GM19397 (cell line): ENCODE measurements at regions not wholly inside any gene's neighbourhood (a gene's known extent, or its start where the extent isn't known, plus 50 kb on each side); places are given as distances from the start of the nearest gene placed in this dataset.

Source experiments
- ATAC-seq: cut with Tn5 transposase; IDR thresholded peaks from one replicate; pipeline ENCODE4 v1.9.1; 2021; ENCODE audit warnings: mild to moderate bottlenecking, moderate library complexity; ENCODE audit not compliant: unreplicated experiment

- no peak for ATAC-seq
Measured at GRCh38 chr7:118671149-118671548, 446.6 kb downstream of the ANKRD7 start.

- ATAC-seq, result no peak
Measured at GRCh38 chr7:118684796-118685195, 460.3 kb downstream of the ANKRD7 start.

GRCh38 chr7:118689403-118689802 is 464.9 kb downstream of the ANKRD7 start:
- no peak for ATAC-seq

GRCh38 chr7:118696879-118697278 is 472.4 kb downstream of the ANKRD7 start:
- no peak for ATAC-seq

- ATAC-seq, result no peak
Measured at GRCh38 chr7:118699222-118699621, 474.7 kb downstream of the ANKRD7 start.

GRCh38 chr7:118708741-118709140 is 484.2 kb downstream of the ANKRD7 start:
- ATAC-seq, result no peak

- ATAC-seq, result no peak
Measured at GRCh38 chr7:118711688-118712087, 487.2 kb downstream of the ANKRD7 start.

- ATAC-seq, result no peak
Measured at GRCh38 chr7:118713039-118713438, 488.5 kb downstream of the ANKRD7 start.

- no peak for ATAC-seq
Measured at GRCh38 chr7:118720632-118721031, 496.1 kb downstream of the ANKRD7 start.

GRCh38 chr7:118731854-118732253 is 507.4 kb downstream of the ANKRD7 start:
- no peak for ATAC-seq

- no peak for ATAC-seq
Measured at GRCh38 chr7:118734541-118734940, 510.0 kb downstream of the ANKRD7 start.

GRCh38 chr7:118735441-118735840 is 510.9 kb downstream of the ANKRD7 start:
- ATAC-seq, result no peak

- no peak for ATAC-seq
Measured at GRCh38 chr7:118737935-118738334, 513.4 kb downstream of the ANKRD7 start.

- ATAC-seq, result no peak
Measured at GRCh38 chr7:118745927-118746326, 521.4 kb downstream of the ANKRD7 start.

- no peak for ATAC-seq
Measured at GRCh38 chr7:118747473-118747872, 523.0 kb downstream of the ANKRD7 start.

GRCh38 chr7:118753479-118753878 is 529.0 kb downstream of the ANKRD7 start:
- ATAC-seq, result no peak

- no peak for ATAC-seq
Measured at GRCh38 chr7:118754608-118755007, 530.1 kb downstream of the ANKRD7 start.

- ATAC-seq, result no peak
Measured at GRCh38 chr7:118755067-118755625, 530.6 kb downstream of the ANKRD7 start.

GRCh38 chr7:118757066-118757465 is 532.6 kb downstream of the ANKRD7 start:
- no peak for ATAC-seq

GRCh38 chr7:118758582-118758981 is 534.1 kb downstream of the ANKRD7 start:
- no peak for ATAC-seq

- no peak for ATAC-seq
Measured at GRCh38 chr7:118759921-118760320, 535.4 kb downstream of the ANKRD7 start.

- ATAC-seq, result no peak
Measured at GRCh38 chr7:118762451-118762850, 537.9 kb downstream of the ANKRD7 start.

GRCh38 chr7:118764221-118764620 is 539.7 kb downstream of the ANKRD7 start:
- no peak for ATAC-seq
